Trophoblast cell (in vitro differentiated cells and primary cell): ENCODE measurements at regions not wholly inside any gene's neighbourhood (a gene's known extent, or its start where the extent isn't known, plus 50 kb on each side); places are given as distances from the start of the nearest gene placed in this dataset.

Experiments used
- DNase-seq, 2 donors: peaks; one replicate each; pipeline ENCODE4 v3.0.0-alpha.2; 2016
- H2AFZ ChIP-seq: 2 replicates; pipeline ENCODE4 v1.6.1; 2013; ENCODE audit warnings: low read length, moderate library complexity, mild to moderate bottlenecking; ENCODE audit not compliant: insufficient read depth, poor library complexity
- H2AK5ac ChIP-seq: 2 replicates; pipeline ENCODE4 v1.6.1; 2013; ENCODE audit warnings: mild to moderate bottlenecking, low read length
- H2BK120ac ChIP-seq: 2 replicates; pipeline ENCODE4 v1.6.1; 2013; ENCODE audit warnings: low read length, mild to moderate bottlenecking, moderate library complexity; ENCODE audit not compliant: insufficient read depth, poor library complexity
- H2BK12ac ChIP-seq: 2 replicates; pipeline ENCODE4 v1.6.1; 2013; ENCODE audit warnings: mild to moderate bottlenecking, low read length, moderate library complexity
- H2BK5ac ChIP-seq: 2 replicates; pipeline ENCODE4 v1.6.1; 2013; ENCODE audit warnings: low read length, low read depth, moderate library complexity, mild to moderate bottlenecking; ENCODE audit not compliant: poor library complexity
- H3K14ac ChIP-seq: 2 replicates; pipeline ENCODE4 v1.6.1; 2013; ENCODE audit warnings: mild to moderate bottlenecking, low read length
- H3K18ac ChIP-seq: 2 replicates; pipeline ENCODE4 v1.6.1; 2013; ENCODE audit warnings: mild to moderate bottlenecking, low read length
- H3K23ac ChIP-seq: 2 replicates; pipeline ENCODE4 v1.6.1; 2013; ENCODE audit warnings: low read length
- H3K27ac ChIP-seq: 2 replicates; pipeline ENCODE4 v1.5.1; 2013; ENCODE audit warnings: low read depth, mild to moderate bottlenecking, inconsistent platforms, low read length, moderate library complexity
- H3K27me3 ChIP-seq: 2 replicates; pipeline ENCODE4 v1.6.1; 2013; ENCODE audit warnings: inconsistent platforms, mild to moderate bottlenecking, low read length, moderate library complexity; ENCODE audit not compliant: insufficient read depth
- H3K36me3 ChIP-seq, 2 experiments: 1 replicate in 1 of 2; 2 replicates in 1 of 2; pipeline ENCODE4 v1.6.1; 2013; ENCODE audit warnings: low read length in 2 of 2, mild to moderate bottlenecking in 2 of 2, moderate library complexity in 1 of 2; ENCODE audit not compliant: insufficient read depth in 2 of 2, control insufficient read depth in 1 of 2
- H3K4ac ChIP-seq: 2 replicates; pipeline ENCODE4 v1.6.1; 2013; ENCODE audit warnings: low read depth, mild to moderate bottlenecking, low read length, moderate library complexity
- H3K4me1 ChIP-seq, 2 experiments: 1 replicate in 1 of 2; 2 replicates in 1 of 2; pipeline ENCODE4 v1.6.1; 2013; ENCODE audit warnings: low read length in 2 of 2, mild to moderate bottlenecking in 2 of 2, moderate library complexity in 1 of 2; ENCODE audit not compliant: insufficient read depth in 2 of 2, control insufficient read depth in 1 of 2
- H3K4me2 ChIP-seq: 2 replicates; pipeline ENCODE4 v1.6.1; 2013; ENCODE audit warnings: inconsistent platforms, mild to moderate bottlenecking, low read length, moderate library complexity
- H3K4me3 ChIP-seq: 2 replicates; pipeline ENCODE4 v1.5.1; 2013; ENCODE audit warnings: mild to moderate bottlenecking, low read depth, low read length, inconsistent platforms
- H3K79me1 ChIP-seq: one replicate; pipeline ENCODE4 v1.6.1; 2013; ENCODE audit warnings: low read length
- H3K79me2 ChIP-seq: 2 replicates; pipeline ENCODE4 v1.6.1; 2013; ENCODE audit warnings: low read length, mild to moderate bottlenecking; ENCODE audit not compliant: control insufficient read depth, insufficient read depth, poor library complexity
- H3K9ac ChIP-seq: 2 replicates; pipeline ENCODE4 v1.6.1; 2013; ENCODE audit warnings: mild to moderate bottlenecking, low read length
- H3K9me3 ChIP-seq: 2 replicates; pipeline ENCODE4 v1.6.1; 2013; ENCODE audit warnings: low read depth, mild to moderate bottlenecking, control low read depth, inconsistent platforms, low read length; ENCODE audit not compliant: insufficient read depth
- H4K12ac ChIP-seq: 2 replicates; pipeline ENCODE4 v1.6.1; 2013; ENCODE audit warnings: low read depth, mild to moderate bottlenecking, low read length, moderate library complexity
- H4K8ac ChIP-seq: 2 replicates; pipeline ENCODE4 v1.6.1; 2013; ENCODE audit warnings: low read depth, mild to moderate bottlenecking, low read length, moderate library complexity
- H4K91ac ChIP-seq: one replicate; pipeline ENCODE4 v1.6.1; 2013; ENCODE audit warnings: low read depth, mild to moderate bottlenecking, low read length, moderate library complexity
- WGBS: extraction: QIAGEN DNeasy Blood & Tissue Kit; methylation state at CpG from one replicate; pipeline ENCODE4 v1.1.7; 2013; ENCODE audit warnings: missing lambda C conversion rate; ENCODE audit not compliant: insufficient read length, insufficient coverage; ENCODE audit errors: extremely low coverage; 5-methylcytosine and 5-hydroxymethylcytosine counted together

GRCh38 chr1:24263211-24263610 is 55.9 kb upstream of the GRHL3 start:
- Histone ChIP-seq H3K4me1 (peaks cover 6 to 16% of the 10 kb centered on the region in 2 experiments), H3K27ac (no peak overlapping the region), H3K4me3 (no peak overlapping the region), H3K27me3 (no peaks in the 10 kb centered on the region), H2AK5ac (no peak overlapping the region), H3K36me3 (no peaks in the 10 kb centered on the region), H3K23ac (no peak overlapping the region), H4K91ac (no peak overlapping the region), H3K4me2 (no peak overlapping the region), H3K18ac (no peak overlapping the region), H2BK5ac (no peak overlapping the region), H3K9ac (no peak overlapping the region), H2BK12ac (no peak overlapping the region), H3K4ac (no peak overlapping the region), H3K9me3 (no peaks in the 10 kb centered on the region), H3K79me2 (no peaks in the 10 kb centered on the region), H3K14ac (no peak overlapping the region), H2BK120ac (no peak overlapping the region), H3K79me1 (peaks cover 2% of the 10 kb centered on the region), H4K8ac (no peak overlapping the region), H4K12ac (no peak overlapping the region), H2AFZ (no peak overlapping the region)
- peak; percentile 70 to 91 for DNase-seq
- WGBS: no CpG with 5 or more reads among the region's 4 CpGs

GRCh38 chr1:24261977-24262376 is 57.2 kb upstream of the GRHL3 start:
- H3K27ac ChIP-seq: no peak overlapping the region
- H3K9me3 ChIP-seq: no peaks in the 10 kb centered on the region
- H3K9ac ChIP-seq: no peak overlapping the region
- no peak overlapping the region for H3K4me2 ChIP-seq
- no peak overlapping the region for H2AFZ ChIP-seq
- H3K23ac ChIP-seq: no peak overlapping the region
- H4K12ac ChIP-seq: no peak overlapping the region
- DNase-seq: peak in 1 of 2 donors; percentile 29
- H3K36me3 ChIP-seq: no peaks in the 10 kb centered on the region
- H4K91ac ChIP-seq: no peak overlapping the region
- H4K8ac ChIP-seq: no peak overlapping the region
- H3K27me3 ChIP-seq: no peaks in the 10 kb centered on the region
- H3K79me2 ChIP-seq: no peaks in the 10 kb centered on the region
- no peak overlapping the region for H2BK120ac ChIP-seq
- no peak overlapping the region for H2AK5ac ChIP-seq
- no peak overlapping the region for H3K18ac ChIP-seq
- peaks cover 6 to 14% of the 10 kb centered on the region in 2 experiments for H3K4me1 ChIP-seq
- H2BK12ac ChIP-seq: no peak overlapping the region
- no CpG with 5 or more reads among the region's 5 CpGs for WGBS
- no peak overlapping the region for H3K14ac ChIP-seq
- no peaks in the 10 kb centered on the region for H3K79me1 ChIP-seq
- no peak overlapping the region for H3K4me3 ChIP-seq
- H3K4ac ChIP-seq: no peak overlapping the region
- H2BK5ac ChIP-seq: no peak overlapping the region

GRCh38 chr1:24258735-24259424 is 60.3 kb upstream of the GRHL3 start:
- no CpG with 5 or more reads among the region's 16 CpGs for WGBS
- no peak for DNase-seq
- H2AK5ac ChIP-seq: no peak overlapping the region
- no peak overlapping the region for H4K91ac ChIP-seq
- no peak overlapping the region for H3K23ac ChIP-seq
- no peak overlapping the region for H3K9ac ChIP-seq
- H3K4me2 ChIP-seq: no peak overlapping the region
- no peak overlapping the region for H2AFZ ChIP-seq
- no peak overlapping the region for H3K18ac ChIP-seq
- H3K9me3 ChIP-seq: no peaks in the 10 kb centered on the region
- H3K79me1 ChIP-seq: no peaks in the 10 kb centered on the region
- H3K4ac ChIP-seq: no peak overlapping the region
- no peak overlapping the region for H3K27ac ChIP-seq
- H4K8ac ChIP-seq: no peak overlapping the region
- no peaks in the 10 kb centered on the region for H3K27me3 ChIP-seq
- no peak overlapping the region for H2BK5ac ChIP-seq
- H2BK120ac ChIP-seq: no peak overlapping the region
- H3K36me3 ChIP-seq: no peaks in the 10 kb centered on the region
- no peak overlapping the region for H2BK12ac ChIP-seq
- H3K4me1 ChIP-seq: no peaks in the 10 kb centered on the region
- H4K12ac ChIP-seq: no peak overlapping the region
- H3K14ac ChIP-seq: no peak overlapping the region
- no peak overlapping the region for H3K4me3 ChIP-seq
- no peaks in the 10 kb centered on the region for H3K79me2 ChIP-seq

GRCh38 chr1:24257373-24257772 is 61.8 kb upstream of the GRHL3 start:
- Histone ChIP-seq H2BK12ac (no peak overlapping the region), H2AFZ (no peak overlapping the region), H3K27ac (no peak overlapping the region), H3K9me3 (no peaks in the 10 kb centered on the region), H3K9ac (no peak overlapping the region), H3K27me3 (no peaks in the 10 kb centered on the region), H3K79me1 (no peaks in the 10 kb centered on the region), H3K23ac (no peak overlapping the region), H3K4ac (no peak overlapping the region), H4K91ac (no peak overlapping the region), H3K18ac (no peak overlapping the region), H3K4me3 (no peak overlapping the region), H2BK5ac (no peak overlapping the region), H2AK5ac (no peak overlapping the region), H3K79me2 (no peaks in the 10 kb centered on the region), H3K4me1 (no peaks in the 10 kb centered on the region), H3K14ac (no peak overlapping the region), H3K4me2 (no peak overlapping the region), H4K8ac (no peak overlapping the region), H3K36me3 (no peaks in the 10 kb centered on the region), H4K12ac (no peak overlapping the region), H2BK120ac (no peak overlapping the region)
- DNase-seq: no peak
- WGBS: no CpG with 5 or more reads among the region's 2 CpGs
